ENCODE measurements at regions not wholly inside any gene's neighbourhood (a gene's known extent, or its start where the extent isn't known, plus 50 kb on each side); places are given as distances from the start of the nearest gene placed in this dataset.

- no peak for DNase-seq
Measured at GRCh38 chr7:98040626-98041360, 50.8 kb upstream of the OCM2 start.

GRCh38 chr7:98046816-98047215 is 56.8 kb upstream of the OCM2 start:
- DNase-seq: no peak

GRCh38 chr7:98049034-98049433 is 57.6 kb upstream of the LMTK2 start:
- DNase-seq: no peak

DNA sequence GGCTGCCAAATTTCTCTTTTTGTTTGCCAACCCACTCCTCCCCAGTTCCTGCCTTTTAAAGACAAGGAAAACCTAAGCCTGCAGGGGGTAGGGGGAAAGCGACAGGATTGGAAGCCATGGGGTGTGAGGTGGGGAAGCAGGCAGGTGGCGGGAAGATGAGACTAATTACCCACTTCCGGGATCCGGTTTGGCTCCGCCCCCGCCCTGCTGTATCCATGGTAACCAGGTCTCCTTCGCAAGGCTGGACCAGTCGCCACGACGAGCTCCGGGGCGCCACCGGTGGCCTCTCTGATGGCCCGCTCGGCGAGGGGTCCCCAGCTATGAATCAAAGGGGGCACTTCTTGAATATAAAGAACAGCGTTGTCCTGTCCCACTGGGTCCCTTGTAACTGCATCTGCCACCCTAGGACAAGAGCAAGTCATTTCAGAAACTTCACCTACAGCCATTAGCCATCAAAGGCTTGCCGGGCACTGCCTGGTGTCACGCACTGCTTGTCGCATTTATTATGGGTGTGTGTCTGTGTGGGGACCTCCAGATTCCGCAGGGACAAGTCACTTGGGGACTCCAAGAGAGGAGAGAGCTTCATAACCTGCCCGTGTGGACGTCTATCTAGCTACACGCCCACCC is 55.4 kb upstream of the LMTK2 start:
- peak; percentile 71 to 78 for DNase-seq

DNA sequence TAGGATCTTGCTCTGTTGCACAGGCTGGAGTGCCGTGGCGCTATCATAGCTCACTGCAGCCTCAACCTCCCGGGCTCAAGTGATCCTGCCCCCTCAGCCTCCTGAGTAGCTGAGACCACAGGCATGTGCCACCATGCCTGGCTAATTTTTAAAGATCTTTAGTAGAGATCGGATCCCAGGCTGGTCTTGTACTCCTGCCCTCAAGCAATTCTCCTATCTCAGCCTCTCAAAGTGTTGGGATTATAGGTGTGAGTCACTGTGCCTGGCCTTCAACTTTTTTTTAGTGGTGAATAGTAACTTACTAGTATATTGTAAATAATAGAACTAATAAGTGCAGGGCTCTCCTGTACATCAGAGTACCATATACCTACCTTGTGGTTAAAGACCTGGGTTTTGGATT is 52.1 kb upstream of the LMTK2 start:
- no peak for DNase-seq

DNA sequence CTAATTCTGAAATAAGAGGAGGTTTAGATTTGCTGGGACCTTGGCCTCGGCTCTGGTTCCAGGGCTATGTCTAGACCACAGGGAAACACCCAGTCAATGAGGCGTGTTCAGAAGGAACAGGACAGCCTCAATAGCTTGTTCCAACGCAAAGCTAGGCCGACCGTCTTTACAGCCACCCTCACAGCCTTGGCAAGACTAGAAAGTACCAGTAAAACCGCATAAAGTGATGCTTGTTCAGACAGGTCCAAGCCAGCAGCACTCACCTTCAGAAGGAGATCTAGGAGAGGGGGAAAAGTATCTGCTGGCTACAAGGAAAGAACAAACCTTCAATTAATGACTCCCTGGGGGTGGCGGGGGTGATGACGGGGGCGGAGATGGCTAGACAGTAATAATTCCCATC is 50.1 kb upstream of the LMTK2 start:
- DNase-seq: no peak

Data from activated CD4-positive, alpha-beta T cell treated with anti-CD3 and anti-CD28 coated beads, Interleukin-2, amount 50 U/mL, for 48 hours (primary cell).